ENCODE measurements at regions not wholly inside any gene's neighbourhood (a gene's known extent, or its start where the extent isn't known, plus 50 kb on each side); places are given as distances from the start of the nearest gene placed in this dataset.

- Mint-ChIP-seq H3K27ac (no peak overlapping the region), H3K27me3 (ENCODE audit: insufficient read depth, low read depth) (peaks cover 2% of the 10 kb centered on the region), H3K36me3 (no peaks in the 10 kb centered on the region), H3K4me1 (peaks cover 9% of the 10 kb centered on the region), H3K9me3 (no peaks in the 10 kb centered on the region), H3K4me3 (no peak overlapping the region)
- Histone ChIP-seq H3K4me3 (no peak overlapping the region), H3K36me3 (no peaks in the 10 kb centered on the region), H3K27me3 (no peaks in the 10 kb centered on the region), H3K4me2 (no peak overlapping the region), H2AFZ (replicated peaks) (no peak overlapping the region), H3K79me2 (ENCODE audit: low read depth) (no peaks in the 10 kb centered on the region), H3K9me3 (ENCODE audit: low read depth) (no peaks in the 10 kb centered on the region), H3K9ac (no peak overlapping the region), H3K4me1 (peaks cover 11% of the 10 kb centered on the region), H3K27ac (no peak overlapping the region), H3F3A (ENCODE audit: low read depth) (no peaks in the 10 kb centered on the region), H4K20me1 (ENCODE audit: low read depth) (no peaks in the 10 kb centered on the region)
- TF ChIP-seq EZH2phosphoT487 (IDR thresholded peaks at IDR 0.05) (no peak), EZH2 (IDR thresholded peaks at IDR 0.05) (no peak), CTCF (IDR thresholded peaks at IDR 0.05) (no peak)
- no peak for DNase-seq (ENCODE audit: low spot score)
Observed at GRCh38 chr5:111596705-111597104, 84.4 kb upstream of the STARD4 start.

GRCh38 chr5:111595425-111595824 lies 83.1 kb upstream of the STARD4 start:
- no peak overlapping the region for H2AFZ ChIP-seq (replicated peaks)
- no peak overlapping the region for H3K27ac ChIP-seq
- H3K4me2 ChIP-seq: no peak overlapping the region
- Mint-ChIP-seq H3K27ac (no peak overlapping the region), H3K4me1 (no peaks in the 10 kb centered on the region), H3K4me3 (no peak overlapping the region), H3K9me3 (no peaks in the 10 kb centered on the region), H3K36me3 (no peaks in the 10 kb centered on the region), H3K27me3 (ENCODE audit: insufficient read depth, low read depth) (peaks cover 2% of the 10 kb centered on the region)
- no peak for TF ChIP-seq EZH2 (IDR thresholded peaks at IDR 0.05)
- no peak for TF ChIP-seq EZH2phosphoT487 (IDR thresholded peaks at IDR 0.05)
- no peak for TF ChIP-seq CTCF (IDR thresholded peaks at IDR 0.05)
- no peak overlapping the region for H3K9ac ChIP-seq
- no peaks in the 10 kb centered on the region for H3F3A ChIP-seq (ENCODE audit: low read depth)
- no peak overlapping the region for H3K4me3 ChIP-seq
- H3K27me3 ChIP-seq: no peaks in the 10 kb centered on the region
- no peaks in the 10 kb centered on the region for H3K4me1 ChIP-seq
- no peak for DNase-seq (ENCODE audit: low spot score)
- no peaks in the 10 kb centered on the region for H3K36me3 ChIP-seq
- H4K20me1 ChIP-seq (ENCODE audit: low read depth): no peaks in the 10 kb centered on the region
- H3K79me2 ChIP-seq (ENCODE audit: low read depth): no peaks in the 10 kb centered on the region
- no peaks in the 10 kb centered on the region for H3K9me3 ChIP-seq (ENCODE audit: low read depth)

- no peaks in the 10 kb centered on the region for H3K9me3 ChIP-seq (ENCODE audit: low read depth)
- Mint-ChIP-seq H3K4me1 (no peaks in the 10 kb centered on the region), H3K9me3 (no peaks in the 10 kb centered on the region), H3K4me3 (no peak overlapping the region), H3K27ac (no peak overlapping the region), H3K36me3 (no peaks in the 10 kb centered on the region), H3K27me3 (ENCODE audit: insufficient read depth, low read depth) (no peaks in the 10 kb centered on the region)
- no peak overlapping the region for H3K4me2 ChIP-seq
- no peak for DNase-seq (ENCODE audit: low spot score)
- H3F3A ChIP-seq (ENCODE audit: low read depth): no peaks in the 10 kb centered on the region
- H3K4me3 ChIP-seq: no peak overlapping the region
- H3K9ac ChIP-seq: no peak overlapping the region
- no peaks in the 10 kb centered on the region for H4K20me1 ChIP-seq (ENCODE audit: low read depth)
- H2AFZ ChIP-seq (replicated peaks): no peak overlapping the region
- no peaks in the 10 kb centered on the region for H3K27me3 ChIP-seq
- no peak overlapping the region for H3K27ac ChIP-seq
- TF ChIP-seq CTCF (IDR thresholded peaks at IDR 0.05): no peak
- TF ChIP-seq EZH2 (IDR thresholded peaks at IDR 0.05): no peak
- no peak for TF ChIP-seq EZH2phosphoT487 (IDR thresholded peaks at IDR 0.05)
- H3K4me1 ChIP-seq: no peaks in the 10 kb centered on the region
- no peaks in the 10 kb centered on the region for H3K36me3 ChIP-seq
- no peaks in the 10 kb centered on the region for H3K79me2 ChIP-seq (ENCODE audit: low read depth)
Observed at GRCh38 chr5:111589316-111589715, 77.0 kb upstream of the STARD4 start.

- H3F3A ChIP-seq (ENCODE audit: low read depth): no peaks in the 10 kb centered on the region
- no peaks in the 10 kb centered on the region for H3K36me3 ChIP-seq
- no peak for DNase-seq (ENCODE audit: low spot score)
- H3K9ac ChIP-seq: no peak overlapping the region
- H3K4me1 ChIP-seq: no peaks in the 10 kb centered on the region
- Mint-ChIP-seq H3K36me3 (no peaks in the 10 kb centered on the region), H3K4me3 (no peak overlapping the region), H3K9me3 (no peaks in the 10 kb centered on the region), H3K4me1 (no peaks in the 10 kb centered on the region), H3K27ac (no peak overlapping the region), H3K27me3 (ENCODE audit: insufficient read depth, low read depth) (no peaks in the 10 kb centered on the region)
- no peak overlapping the region for H3K4me2 ChIP-seq
- no peaks in the 10 kb centered on the region for H3K79me2 ChIP-seq (ENCODE audit: low read depth)
- no peak overlapping the region for H3K4me3 ChIP-seq
- H3K27me3 ChIP-seq: no peaks in the 10 kb centered on the region
- no peak for TF ChIP-seq CTCF (IDR thresholded peaks at IDR 0.05)
- TF ChIP-seq EZH2phosphoT487 (IDR thresholded peaks at IDR 0.05): no peak
- no peak for TF ChIP-seq EZH2 (IDR thresholded peaks at IDR 0.05)
- no peak overlapping the region for H3K27ac ChIP-seq
- H2AFZ ChIP-seq (replicated peaks): no peak overlapping the region
- no peaks in the 10 kb centered on the region for H4K20me1 ChIP-seq (ENCODE audit: low read depth)
- no peaks in the 10 kb centered on the region for H3K9me3 ChIP-seq (ENCODE audit: low read depth)
Observed at GRCh38 chr5:111587728-111588127, 75.4 kb upstream of the STARD4 start.
